KMS-11 (cell line): ENCODE measurements at regions not wholly inside any gene's neighbourhood (a gene's known extent, or its start where the extent isn't known, plus 50 kb on each side); places are given as distances from the start of the nearest gene placed in this dataset.

Experiments used
- H2AFZ ChIP-seq: fragments of 200-600 bp; sonication (generic); 2 replicates; pipeline ENCODE4 v1.6.1; 2016; ENCODE audit warnings: antibody characterized with exemption, mixed run types, low read depth
- H3K27ac ChIP-seq: fragments of 200-600 bp; sonication (generic); 2 replicates; pipeline ENCODE4 v1.6.1; 2016; ENCODE audit warnings: mild to moderate bottlenecking, mixed run types
- H3K27me3 ChIP-seq: fragments of 200-600 bp; sonication (generic); 2 replicates; pipeline ENCODE4 v1.6.1; 2017; ENCODE audit warnings: mild to moderate bottlenecking, low read depth, mixed run types, moderate library complexity; ENCODE audit not compliant: insufficient read depth
- H3K36me3 ChIP-seq: fragments of 200-600 bp; sonication (generic); 2 replicates; pipeline ENCODE4 v1.6.1; 2017; ENCODE audit warnings: mild to moderate bottlenecking, mixed run types; ENCODE audit not compliant: insufficient read depth
- H3K4me1 ChIP-seq: fragments of 200-600 bp; sonication (generic); 2 replicates; pipeline ENCODE4 v1.6.1; 2016; ENCODE audit warnings: mild to moderate bottlenecking, low read depth, mixed run types; ENCODE audit not compliant: poor library complexity, severe bottlenecking
- H3K4me2 ChIP-seq: fragments of 200-600 bp; sonication (generic); 2 replicates; pipeline ENCODE4 v1.7.0; 2016; ENCODE audit warnings: mild to moderate bottlenecking, mixed run types
- H3K4me3 ChIP-seq: fragments of 200-600 bp; sonication (generic); IDR thresholded peaks from 2 replicates; pipeline ENCODE4 v1.6.1; 2017; ENCODE audit warnings: low read depth, low read length, mixed read lengths; ENCODE audit not compliant: insufficient read depth
- H3K79me2 ChIP-seq: fragments of 200-600 bp; sonication (generic); 2 replicates; pipeline ENCODE4 v1.6.1; 2016; ENCODE audit warnings: low read depth, mixed run types; ENCODE audit not compliant: insufficient read depth
- H3K9ac ChIP-seq: fragments of 200-600 bp; sonication (generic); 2 replicates; pipeline ENCODE4 v1.6.1; 2016; ENCODE audit warnings: mild to moderate bottlenecking, mixed run types
- H4K20me1 ChIP-seq: fragments of 200-600 bp; sonication (generic); 2 replicates; pipeline ENCODE4 v1.6.1; 2016; ENCODE audit warnings: mild to moderate bottlenecking, mixed run types; ENCODE audit not compliant: insufficient read depth
- TF ChIP-seq, protein P1 (sequence below): fragments of 200-600 bp; sonication (generic); conservative IDR thresholded peaks from 2 replicates; pipeline ENCODE4 v1.6.1; 2017; ENCODE audit warnings: low read depth, mild to moderate bottlenecking, antibody characterized with exemption, low read length, moderate library complexity, mixed read lengths

- no peak overlapping the region for H3K9ac ChIP-seq
- H3K4me2 ChIP-seq, result no peak overlapping the region
- H3K4me1 ChIP-seq, result no peaks in the 10 kb centered on the region
- no peaks in the 10 kb centered on the region for H4K20me1 ChIP-seq
- TF ChIP-seq, protein P1, sequence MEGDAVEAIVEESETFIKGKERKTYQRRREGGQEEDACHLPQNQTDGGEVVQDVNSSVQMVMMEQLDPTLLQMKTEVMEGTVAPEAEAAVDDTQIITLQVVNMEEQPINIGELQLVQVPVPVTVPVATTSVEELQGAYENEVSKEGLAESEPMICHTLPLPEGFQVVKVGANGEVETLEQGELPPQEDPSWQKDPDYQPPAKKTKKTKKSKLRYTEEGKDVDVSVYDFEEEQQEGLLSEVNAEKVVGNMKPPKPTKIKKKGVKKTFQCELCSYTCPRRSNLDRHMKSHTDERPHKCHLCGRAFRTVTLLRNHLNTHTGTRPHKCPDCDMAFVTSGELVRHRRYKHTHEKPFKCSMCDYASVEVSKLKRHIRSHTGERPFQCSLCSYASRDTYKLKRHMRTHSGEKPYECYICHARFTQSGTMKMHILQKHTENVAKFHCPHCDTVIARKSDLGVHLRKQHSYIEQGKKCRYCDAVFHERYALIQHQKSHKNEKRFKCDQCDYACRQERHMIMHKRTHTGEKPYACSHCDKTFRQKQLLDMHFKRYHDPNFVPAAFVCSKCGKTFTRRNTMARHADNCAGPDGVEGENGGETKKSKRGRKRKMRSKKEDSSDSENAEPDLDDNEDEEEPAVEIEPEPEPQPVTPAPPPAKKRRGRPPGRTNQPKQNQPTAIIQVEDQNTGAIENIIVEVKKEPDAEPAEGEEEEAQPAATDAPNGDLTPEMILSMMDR, result no peak
- H3K36me3 ChIP-seq, result no peaks in the 10 kb centered on the region
- no peaks in the 10 kb centered on the region for H3K27me3 ChIP-seq
- no peak overlapping the region for H3K4me3 ChIP-seq
- H2AFZ ChIP-seq, result no peak overlapping the region
- H3K27ac ChIP-seq, result no peak overlapping the region
- H3K79me2 ChIP-seq, result no peaks in the 10 kb centered on the region
Measured at GRCh38 chr21:22679207-22679606, 1681.0 kb downstream of the NCAM2 start.

GRCh38 chr21:22691658-22692057 is 1693.4 kb downstream of the NCAM2 start:
- no peak overlapping the region for H3K9ac ChIP-seq
- H4K20me1 ChIP-seq, result no peaks in the 10 kb centered on the region
- no peak overlapping the region for H3K27ac ChIP-seq
- no peaks in the 10 kb centered on the region for H3K36me3 ChIP-seq
- no peaks in the 10 kb centered on the region for H3K27me3 ChIP-seq
- no peaks in the 10 kb centered on the region for H3K79me2 ChIP-seq
- H3K4me3 ChIP-seq, result no peak overlapping the region
- no peak overlapping the region for H3K4me2 ChIP-seq
- TF ChIP-seq, protein P1, result no peak
- H3K4me1 ChIP-seq, result no peaks in the 10 kb centered on the region
- no peak overlapping the region for H2AFZ ChIP-seq

GRCh38 chr21:22703521-22703920 is 1705.3 kb downstream of the NCAM2 start:
- Histone ChIP-seq H3K36me3 (no peaks in the 10 kb centered on the region), H3K4me2 (no peak overlapping the region), H2AFZ (no peak overlapping the region), H3K9ac (no peak overlapping the region), H4K20me1 (no peaks in the 10 kb centered on the region), H3K27me3 (no peaks in the 10 kb centered on the region), H3K4me3 (no peak overlapping the region), H3K79me2 (no peaks in the 10 kb centered on the region), H3K4me1 (no peaks in the 10 kb centered on the region), H3K27ac (no peak overlapping the region)
- TF ChIP-seq, protein P1, result no peak

GRCh38 chr21:22710721-22711120 is 1712.5 kb downstream of the NCAM2 start:
- H2AFZ ChIP-seq, result no peak overlapping the region
- H3K9ac ChIP-seq, result no peak overlapping the region
- no peak overlapping the region for H3K27ac ChIP-seq
- TF ChIP-seq, protein P1, result no peak
- no peak overlapping the region for H3K4me3 ChIP-seq
- H3K27me3 ChIP-seq, result no peaks in the 10 kb centered on the region
- no peaks in the 10 kb centered on the region for H3K36me3 ChIP-seq
- H3K79me2 ChIP-seq, result no peaks in the 10 kb centered on the region
- H3K4me2 ChIP-seq, result no peak overlapping the region
- no peaks in the 10 kb centered on the region for H4K20me1 ChIP-seq
- no peaks in the 10 kb centered on the region for H3K4me1 ChIP-seq

GRCh38 chr21:22711636-22712035 is 1713.4 kb downstream of the NCAM2 start:
- TF ChIP-seq, protein P1, result no peak
- Histone ChIP-seq H3K27me3 (no peaks in the 10 kb centered on the region), H3K4me3 (no peak overlapping the region), H3K27ac (no peak overlapping the region), H4K20me1 (no peaks in the 10 kb centered on the region), H3K79me2 (no peaks in the 10 kb centered on the region), H3K4me2 (no peak overlapping the region), H3K9ac (no peak overlapping the region), H3K4me1 (no peaks in the 10 kb centered on the region), H2AFZ (no peak overlapping the region), H3K36me3 (no peaks in the 10 kb centered on the region)
